ENCODE measurements at regions not wholly inside any gene's neighbourhood (a gene's known extent, or its start where the extent isn't known, plus 50 kb on each side); places are given as distances from the start of the nearest gene placed in this dataset.

GRCh38 chr12:111251058-111251730 lies 117.7 kb downstream of the PHETA1 start:
- no peak overlapping the region for H3K4me3 ChIP-seq
- no peaks in the 10 kb centered on the region for H3K9me3 ChIP-seq
- ATAC-seq (no peak), DNase-seq (no peak)
- intact Hi-C loops (cut with DNase I), result no loop called here
- no peaks in the 10 kb centered on the region for H3K36me3 ChIP-seq
- TF ChIP-seq CTCF (IDR thresholded peaks at IDR 0.05), result no peak
- peaks cover 49% of the 10 kb centered on the region for H3K27me3 ChIP-seq
- no peak overlapping the region for H3K27ac ChIP-seq
- no peaks in the 10 kb centered on the region for H3K4me1 ChIP-seq

- Histone ChIP-seq H3K27ac (no peak overlapping the region), H3K9me3 (no peaks in the 10 kb centered on the region), H3K4me1 (no peaks in the 10 kb centered on the region), H3K4me3 (no peak overlapping the region), H3K36me3 (no peaks in the 10 kb centered on the region), H3K27me3 (peaks cover 49% of the 10 kb centered on the region)
- ATAC-seq (no peak), DNase-seq (no peak)
- intact Hi-C loops (cut with DNase I), result no loop called here
- no peak for TF ChIP-seq CTCF (IDR thresholded peaks at IDR 0.05)
Measured at GRCh38 chr12:111250251-111250881, 118.5 kb downstream of the PHETA1 start.

GRCh38 chr12:111249757-111250156 lies 119.1 kb downstream of the PHETA1 start:
- H3K36me3 ChIP-seq, result no peaks in the 10 kb centered on the region
- intact Hi-C loops (cut with DNase I), result no loop called here
- TF ChIP-seq CTCF (IDR thresholded peaks at IDR 0.05), result no peak
- no peak overlapping the region for H3K27ac ChIP-seq
- ATAC-seq, result no peak
- H3K4me3 ChIP-seq, result no peak overlapping the region
- no peaks in the 10 kb centered on the region for H3K9me3 ChIP-seq
- no peaks in the 10 kb centered on the region for H3K4me1 ChIP-seq
- DNase-seq, result no peak
- H3K27me3 ChIP-seq, result peaks cover 45% of the 10 kb centered on the region

- Histone ChIP-seq H3K9me3 (no peaks in the 10 kb centered on the region), H3K27ac (no peak overlapping the region), H3K36me3 (no peaks in the 10 kb centered on the region), H3K4me3 (no peak overlapping the region), H3K27me3 (peaks cover 41% of the 10 kb centered on the region), H3K4me1 (no peaks in the 10 kb centered on the region)
- DNase-seq, result no peak
- ATAC-seq, result no peak
- intact Hi-C loops (cut with DNase I), result no loop called here
- no peak for TF ChIP-seq CTCF (IDR thresholded peaks at IDR 0.05)
Measured at GRCh38 chr12:111249018-111249370, 119.9 kb downstream of the PHETA1 start.

GRCh38 chr12:111248236-111249017 lies 120.5 kb downstream of the PHETA1 start:
- Histone ChIP-seq H3K36me3 (no peaks in the 10 kb centered on the region), H3K4me3 (no peak overlapping the region), H3K27ac (no peak overlapping the region), H3K27me3 (peaks cover 35% of the 10 kb centered on the region), H3K9me3 (no peaks in the 10 kb centered on the region), H3K4me1 (no peaks in the 10 kb centered on the region)
- intact Hi-C loops (cut with DNase I), result no loop called here
- DNase-seq (peak; percentile 74), ATAC-seq (peak; percentile 53)
- TF ChIP-seq CTCF (IDR thresholded peaks at IDR 0.05), result no peak

All from upper lobe of right lung (tissue), 1 donor.